ENCODE measurements at regions not wholly inside any gene's neighbourhood (a gene's known extent, or its start where the extent isn't known, plus 50 kb on each side); places are given as distances from the start of the nearest gene placed in this dataset.

- TF ChIP-seq MYC (IDR thresholded peaks at IDR 0.05; ENCODE audit: low read depth, low read length) (no peak), CTCF (IDR thresholded peaks at IDR 0.05; ENCODE audit: low read depth, low read length) (no peak), MAX (IDR thresholded peaks at IDR 0.05; ENCODE audit: low read depth, low read length) (no peak), POLR2A (IDR thresholded peaks at IDR 0.05; ENCODE audit: extremely low read depth, insufficient read length) (no peak)
- no peak for DNase-seq (ENCODE audit: low read depth)
- H3K4me3 ChIP-seq (ENCODE audit: low read depth, low read length) = no peak overlapping the region
Observed at GRCh38 chr13:87078947-87079795, 592.0 kb upstream of the SLITRK5 start.

- TF ChIP-seq CTCF (IDR thresholded peaks at IDR 0.05; ENCODE audit: low read depth, low read length) (no peak), MYC (IDR thresholded peaks at IDR 0.05; ENCODE audit: low read depth, low read length) (no peak), POLR2A (IDR thresholded peaks at IDR 0.05; ENCODE audit: extremely low read depth, insufficient read length) (no peak), MAX (IDR thresholded peaks at IDR 0.05; ENCODE audit: low read depth, low read length) (no peak)
- H3K4me3 ChIP-seq (ENCODE audit: low read depth, low read length) = no peak overlapping the region
- no peak for DNase-seq (ENCODE audit: low read depth)
Observed at GRCh38 chr13:87080100-87080779, 590.9 kb upstream of the SLITRK5 start.

GRCh38 chr13:87084192-87084591, 587.0 kb upstream of the SLITRK5 start:
- H3K4me3 ChIP-seq (ENCODE audit: low read depth, low read length) = no peak overlapping the region
- no peak for DNase-seq (ENCODE audit: low read depth)
- TF ChIP-seq MAX (IDR thresholded peaks at IDR 0.05; ENCODE audit: low read depth, low read length) = no peak
- TF ChIP-seq CTCF (IDR thresholded peaks at IDR 0.05; ENCODE audit: low read depth, low read length) = no peak
- no peak for TF ChIP-seq POLR2A (IDR thresholded peaks at IDR 0.05; ENCODE audit: extremely low read depth, insufficient read length)
- no peak for TF ChIP-seq MYC (IDR thresholded peaks at IDR 0.05; ENCODE audit: low read depth, low read length)

GRCh38 chr13:87087741-87088140, 583.4 kb upstream of the SLITRK5 start:
- no peak overlapping the region for H3K4me3 ChIP-seq (ENCODE audit: low read depth, low read length)
- TF ChIP-seq MAX (IDR thresholded peaks at IDR 0.05; ENCODE audit: low read depth, low read length) (no peak), MYC (IDR thresholded peaks at IDR 0.05; ENCODE audit: low read depth, low read length) (no peak), POLR2A (IDR thresholded peaks at IDR 0.05; ENCODE audit: extremely low read depth, insufficient read length) (no peak), CTCF (IDR thresholded peaks at IDR 0.05; ENCODE audit: low read depth, low read length) (no peak)
- DNase-seq (ENCODE audit: low read depth) = no peak

GRCh38 chr13:87089391-87089790, 581.8 kb upstream of the SLITRK5 start:
- no peak overlapping the region for H3K4me3 ChIP-seq (ENCODE audit: low read depth, low read length)
- no peak for DNase-seq (ENCODE audit: low read depth)
- no peak for TF ChIP-seq MYC (IDR thresholded peaks at IDR 0.05; ENCODE audit: low read depth, low read length)
- no peak for TF ChIP-seq CTCF (IDR thresholded peaks at IDR 0.05; ENCODE audit: low read depth, low read length)
